Tibial nerve (tissue), 4 donors: ENCODE measurements at regions not wholly inside any gene's neighbourhood (a gene's known extent, or its start where the extent isn't known, plus 50 kb on each side); places are given as distances from the start of the nearest gene placed in this dataset.

Experiments used
- DNase-seq, 2 donors: peaks; one replicate each; pipeline ENCODE4 v3.0.0-alpha.2; 2019; ENCODE audit warnings: low spot score in 2 of 2
- H3K27ac ChIP-seq, 4 donors: fragments of 200-600 bp; sonication (generic) in 3 of 4; one replicate each; pipeline ENCODE4 v1.5.1; 2017 to 2019; ENCODE audit warnings: mild to moderate bottlenecking in 1 of 4
- H3K27me3 ChIP-seq, 2 donors: fragments of 200-600 bp; sonication (generic) in 1 of 2; one replicate each; pipeline versions ENCODE4 v1.5.1 to v1.6.0; 2017 to 2019
- H3K36me3 ChIP-seq, 3 donors: fragments of 200-600 bp; sonication (generic); one replicate each; pipeline ENCODE4 v1.5.1; 2018 to 2019
- H3K4me1 ChIP-seq, 4 donors: fragments of 200-600 bp; sonication (generic) in 3 of 4; one replicate each; pipeline ENCODE4 v1.5.1; 2017 to 2019
- H3K4me3 ChIP-seq, 4 donors: fragments of 200-600 bp; sonication (generic) in 3 of 4; one replicate each; pipeline ENCODE4 v1.5.1; 2017 to 2019; ENCODE audit warnings: mild to moderate bottlenecking in 1 of 4, moderate library complexity in 1 of 4
- H3K9me3 ChIP-seq, 4 donors: fragments of 200-600 bp; sonication (generic) in 3 of 4; one replicate each; pipeline ENCODE4 v1.5.1; 2017 to 2019
- EP300 ChIP-seq, 2 donors: sonication (generic); formaldehyde crosslinking; IDR thresholded peaks; one replicate each; pipeline ENCODE4 v1.6.1; 2017; ENCODE audit warnings: antibody characterized with exemption in 2 of 2, mild to moderate bottlenecking in 1 of 2
- POLR2A ChIP-seq, 2 donors: fragments of 450-650 bp; IDR thresholded peaks; one replicate each; pipeline ENCODE4 v1.6.1; 2017; ENCODE audit warnings: antibody characterized with exemption in 2 of 2, mild to moderate bottlenecking in 2 of 2, moderate library complexity in 2 of 2
- WGBS, 2 donors: methylation state at CpG; one replicate each; pipeline ENCODE4 v1.1.5; 2018; 5-methylcytosine and 5-hydroxymethylcytosine counted together
- TF ChIP-seq, protein P1 (sequence below), 5 experiments: fragments of 200-600 bp in 3 of 5; fragments of 450-650 bp in 2 of 5; sonication (generic) in 3 of 5; IDR thresholded peaks; one replicate each; pipeline ENCODE4 v1.5.1; 2016 to 2019; ENCODE audit warnings: antibody characterized with exemption in 5 of 5, mild to moderate bottlenecking in 3 of 5, moderate library complexity in 2 of 5

DNA sequence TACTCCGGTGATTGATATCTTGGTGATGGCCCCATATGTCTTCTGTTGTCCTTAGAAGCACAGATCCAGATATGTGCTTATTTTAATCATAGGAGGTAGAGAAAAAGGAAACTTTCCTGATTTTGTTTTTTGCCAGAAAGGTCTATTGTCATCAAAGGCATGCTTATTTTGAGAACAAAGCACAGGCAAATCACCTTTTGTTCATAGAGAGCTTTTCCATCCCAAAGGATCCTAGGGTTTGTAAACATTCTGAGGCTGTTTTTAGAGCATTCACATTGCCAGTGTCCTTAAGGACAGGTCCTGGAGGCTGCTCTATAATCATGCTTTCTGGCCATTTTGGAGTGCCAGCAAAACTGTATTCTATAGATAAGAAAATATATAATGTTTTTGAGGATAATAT lies 148.5 kb upstream of the SEL1L start:
- TF ChIP-seq POLR2A (IDR thresholded peaks at IDR 0.05) (no peak), EP300 (IDR thresholded peaks at IDR 0.05) (no peak)
- TF ChIP-seq, protein P1, sequence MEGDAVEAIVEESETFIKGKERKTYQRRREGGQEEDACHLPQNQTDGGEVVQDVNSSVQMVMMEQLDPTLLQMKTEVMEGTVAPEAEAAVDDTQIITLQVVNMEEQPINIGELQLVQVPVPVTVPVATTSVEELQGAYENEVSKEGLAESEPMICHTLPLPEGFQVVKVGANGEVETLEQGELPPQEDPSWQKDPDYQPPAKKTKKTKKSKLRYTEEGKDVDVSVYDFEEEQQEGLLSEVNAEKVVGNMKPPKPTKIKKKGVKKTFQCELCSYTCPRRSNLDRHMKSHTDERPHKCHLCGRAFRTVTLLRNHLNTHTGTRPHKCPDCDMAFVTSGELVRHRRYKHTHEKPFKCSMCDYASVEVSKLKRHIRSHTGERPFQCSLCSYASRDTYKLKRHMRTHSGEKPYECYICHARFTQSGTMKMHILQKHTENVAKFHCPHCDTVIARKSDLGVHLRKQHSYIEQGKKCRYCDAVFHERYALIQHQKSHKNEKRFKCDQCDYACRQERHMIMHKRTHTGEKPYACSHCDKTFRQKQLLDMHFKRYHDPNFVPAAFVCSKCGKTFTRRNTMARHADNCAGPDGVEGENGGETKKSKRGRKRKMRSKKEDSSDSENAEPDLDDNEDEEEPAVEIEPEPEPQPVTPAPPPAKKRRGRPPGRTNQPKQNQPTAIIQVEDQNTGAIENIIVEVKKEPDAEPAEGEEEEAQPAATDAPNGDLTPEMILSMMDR (IDR thresholded peaks at IDR 0.05) = no peak
- 57 to 67% methylated on average over 1 of the region's 1 CpG for WGBS, 2 donors
- no peak for DNase-seq

DNA sequence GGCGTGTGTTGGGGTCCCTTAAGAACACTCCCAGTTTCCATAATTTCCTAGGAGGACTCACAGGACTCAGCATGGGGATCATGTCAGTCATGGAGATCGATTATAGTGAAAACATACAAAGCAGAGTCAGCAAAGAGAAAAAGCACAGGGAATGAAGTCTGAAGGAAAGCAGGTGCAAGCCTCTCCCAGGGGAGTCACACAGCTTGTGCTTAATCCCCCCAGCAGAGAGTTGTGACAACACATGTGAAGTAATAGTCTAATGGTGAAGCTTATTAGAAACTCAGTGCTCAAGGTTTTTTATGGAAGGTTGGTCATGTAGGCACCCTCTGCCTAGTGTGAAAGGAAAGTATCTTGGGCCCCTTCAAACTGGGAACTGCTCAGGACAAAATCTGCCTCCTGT lies 149.0 kb upstream of the SEL1L start:
- TF ChIP-seq EP300 (IDR thresholded peaks at IDR 0.05) (no peak), POLR2A (IDR thresholded peaks at IDR 0.05) (no peak)
- TF ChIP-seq, protein P1 (IDR thresholded peaks at IDR 0.05) = no peak
- WGBS, 2 donors = 60 to 71% methylated on average over 2 of the region's 2 CpGs
- no peaks in the 10 kb centered on the region for H3K9me3 ChIP-seq
- peaks cover 0 to 4% (median 0%) of the 10 kb centered on the region in 4 donors for H3K4me1 ChIP-seq
- no peak overlapping the region for H3K27ac ChIP-seq
- H3K36me3 ChIP-seq = no peaks in the 10 kb centered on the region
- DNase-seq = no peak
- no peak overlapping the region for H3K4me3 ChIP-seq
- no peaks in the 10 kb centered on the region for H3K27me3 ChIP-seq

More for the DNA sequence above, 148.5 kb upstream of the SEL1L start:
- Histone ChIP-seq H3K9me3 (no peaks in the 10 kb centered on the region), H3K27me3 (no peaks in the 10 kb centered on the region), H3K27ac (no peak overlapping the region), H3K4me1 (peaks cover 0 to 4% (median 0%) of the 10 kb centered on the region in 4 donors), H3K36me3 (no peaks in the 10 kb centered on the region), H3K4me3 (no peak overlapping the region)

DNA sequence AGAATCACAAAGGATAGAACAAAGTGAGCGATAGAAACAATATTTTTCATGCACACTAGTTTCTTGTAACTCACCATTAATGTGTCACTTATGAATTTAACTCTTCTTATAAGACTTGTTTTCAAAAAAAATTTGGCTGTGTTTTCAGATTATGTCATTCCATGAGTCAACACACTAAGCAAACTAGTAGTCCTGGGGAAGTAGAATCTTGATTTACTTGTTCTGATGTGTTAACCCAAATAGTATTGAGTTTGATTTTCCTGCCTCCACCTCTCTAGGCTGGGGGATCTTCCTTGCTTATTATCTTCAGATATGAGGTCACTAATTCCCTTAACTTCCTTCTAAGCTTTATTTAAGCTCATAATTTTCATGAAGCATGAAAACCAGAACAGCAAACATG lies 151.0 kb upstream of the SEL1L start:
- TF ChIP-seq POLR2A (IDR thresholded peaks at IDR 0.05) = no peak
- no peak for TF ChIP-seq EP300 (IDR thresholded peaks at IDR 0.05)
- TF ChIP-seq, protein P1 (IDR thresholded peaks at IDR 0.05) = no peak
- no peaks in the 10 kb centered on the region for H3K9me3 ChIP-seq
- DNase-seq = no peak
- H3K27me3 ChIP-seq = no peaks in the 10 kb centered on the region
- no peaks in the 10 kb centered on the region for H3K36me3 ChIP-seq
- H3K4me1 ChIP-seq = peaks cover 0 to 4% (median 0%) of the 10 kb centered on the region in 4 donors
- 74 to 93% methylated on average over 1 of the region's 1 CpG for WGBS, 2 donors
- H3K27ac ChIP-seq = no peak overlapping the region
- H3K4me3 ChIP-seq = no peak overlapping the region

- no peak for TF ChIP-seq POLR2A (IDR thresholded peaks at IDR 0.05)
- TF ChIP-seq EP300 (IDR thresholded peaks at IDR 0.05) = no peak
- TF ChIP-seq, protein P1 (IDR thresholded peaks at IDR 0.05) = no peak
- no peaks in the 10 kb centered on the region for H3K9me3 ChIP-seq
Measured at GRCh38 chr14:81686512-81686911, 152.9 kb upstream of the SEL1L start.

DNA sequence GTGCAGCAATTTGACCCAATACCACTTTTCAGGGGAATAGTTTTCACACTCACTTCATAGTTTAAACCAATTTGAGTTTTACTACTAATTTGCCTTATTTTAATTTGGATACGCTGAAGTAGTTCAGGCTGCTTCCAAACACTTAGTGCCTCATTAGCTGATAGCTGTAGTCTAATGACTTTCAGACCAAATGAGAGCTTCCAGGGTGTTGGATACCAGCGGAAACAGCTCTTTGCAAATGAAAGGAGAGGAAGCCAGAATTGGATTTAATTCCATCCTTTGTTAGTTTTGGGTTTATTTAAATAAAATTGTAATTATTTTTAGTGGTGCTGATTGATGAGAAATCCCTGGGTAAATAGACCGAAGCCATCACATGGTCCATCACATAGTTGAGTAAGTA lies 158.3 kb upstream of the SEL1L start:
- no peaks in the 10 kb centered on the region for H3K9me3 ChIP-seq
- DNase-seq = no peak
- WGBS, 2 donors = 81 to 87% methylated on average over 3 of the region's 3 CpGs
- H3K36me3 ChIP-seq = no peaks in the 10 kb centered on the region
- no peaks in the 10 kb centered on the region for H3K4me1 ChIP-seq
- TF ChIP-seq EP300 (IDR thresholded peaks at IDR 0.05) = no peak
- TF ChIP-seq, protein P1 (IDR thresholded peaks at IDR 0.05) = no peak
- no peak for TF ChIP-seq POLR2A (IDR thresholded peaks at IDR 0.05)
- no peaks in the 10 kb centered on the region for H3K27me3 ChIP-seq
- H3K4me3 ChIP-seq = no peak overlapping the region
- H3K27ac ChIP-seq = no peak overlapping the region

More at GRCh38 chr14:81686512-81686911, 152.9 kb upstream of the SEL1L start:
- peaks cover 0 to 4% (median 0%) of the 10 kb centered on the region in 4 donors for H3K4me1 ChIP-seq
- H3K4me3 ChIP-seq = no peak overlapping the region
- no peak overlapping the region for H3K27ac ChIP-seq
- WGBS, 2 donors = 65 to 86% methylated on average over 4 of the region's 4 CpGs
- H3K36me3 ChIP-seq = no peaks in the 10 kb centered on the region
- no peaks in the 10 kb centered on the region for H3K27me3 ChIP-seq
- no peak for DNase-seq
